ENCODE measurements at regions not wholly inside any gene's neighbourhood (a gene's known extent, or its start where the extent isn't known, plus 50 kb on each side); places are given as distances from the start of the nearest gene placed in this dataset.
A peak's percentile ranks its signal among the peaks of the same experiment; 100 is the strongest.
"Not testable (repeated sequence)": the region's sequence is repeated elsewhere in the genome, so short reads cannot be mapped to it uniquely, and the experiment has no call there.

DNA sequence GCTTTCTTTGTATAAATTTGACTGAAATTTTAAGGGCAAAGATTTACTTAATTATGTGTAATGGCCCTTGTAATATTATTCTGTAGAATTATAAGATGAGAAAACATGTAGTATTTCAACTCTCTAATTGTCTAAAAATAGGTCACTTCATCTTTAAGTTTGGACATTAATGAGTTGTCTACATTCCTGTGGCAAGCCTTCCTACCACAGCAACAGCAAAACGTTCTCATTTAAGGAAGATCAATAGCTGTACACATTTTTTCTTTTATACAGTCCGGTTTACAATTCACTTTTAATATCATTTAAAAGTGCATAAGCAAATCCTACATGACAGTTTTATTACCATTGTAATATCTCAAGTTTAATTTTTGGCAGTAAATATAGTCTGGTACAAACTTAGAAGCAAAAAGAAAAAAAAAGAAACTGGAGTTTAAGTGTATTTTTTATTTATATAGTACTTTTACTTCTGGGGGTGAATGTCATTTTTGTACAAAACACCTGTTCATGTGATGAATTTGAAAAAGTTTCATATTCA, 501.8 kb downstream of the ZPLD1 start:
- no peak for DNase-seq

- DNase-seq: no peak
Observed at GRCh38 chr3:102941786-102942185, 507.0 kb downstream of the ZPLD1 start.

- not testable (repeated sequence) for DNase-seq
Observed at GRCh38 chr3:102946445-102946844, 511.6 kb downstream of the ZPLD1 start.

- DNase-seq: no peak
Observed at GRCh38 chr3:102972350-102972749, 537.5 kb downstream of the ZPLD1 start.

DNA sequence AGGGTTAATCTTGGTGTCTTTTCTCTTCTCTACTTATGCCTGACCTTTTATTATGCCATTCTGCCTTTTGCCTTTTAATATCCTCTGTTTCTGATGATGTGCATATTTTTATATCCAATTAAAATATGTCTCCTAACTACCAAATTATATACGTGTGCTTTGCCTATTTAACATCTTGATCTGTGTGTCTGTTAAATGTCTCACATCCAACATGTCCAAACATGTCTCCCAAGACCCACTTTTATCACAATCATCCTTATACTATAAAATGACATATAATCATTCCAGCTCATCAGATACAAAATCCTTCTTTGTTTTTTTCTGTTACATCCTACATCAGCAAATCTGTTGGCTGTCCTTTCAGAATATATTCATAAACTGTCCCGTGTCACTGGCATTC, 539.5 kb downstream of the ZPLD1 start:
- DNase-seq: no peak

DNA sequence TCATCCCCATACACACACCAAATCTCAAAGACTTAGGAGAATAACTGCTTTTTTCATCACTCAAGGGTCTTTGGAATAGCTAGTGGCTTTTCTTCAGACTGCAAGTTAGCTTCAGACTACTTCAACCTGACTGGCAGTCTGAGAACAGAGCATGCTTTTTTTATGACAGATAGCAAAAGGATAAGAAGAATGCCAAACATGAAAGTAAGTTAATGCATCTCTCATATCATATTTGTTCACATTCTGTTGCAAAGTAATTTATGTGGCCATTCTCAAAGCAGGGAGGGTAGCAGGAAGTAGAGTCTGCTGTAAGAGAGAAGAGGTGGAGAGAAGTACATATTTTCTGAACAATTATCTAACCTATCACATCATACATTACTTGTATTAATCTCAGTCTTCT, 544.4 kb downstream of the ZPLD1 start:
- DNase-seq: no peak

- no peak for DNase-seq
Observed at GRCh38 chr3:102979682-102980354, 545.0 kb downstream of the ZPLD1 start.

- DNase-seq: no peak
Observed at GRCh38 chr3:102980355-102980696, 545.5 kb downstream of the ZPLD1 start.

DNA sequence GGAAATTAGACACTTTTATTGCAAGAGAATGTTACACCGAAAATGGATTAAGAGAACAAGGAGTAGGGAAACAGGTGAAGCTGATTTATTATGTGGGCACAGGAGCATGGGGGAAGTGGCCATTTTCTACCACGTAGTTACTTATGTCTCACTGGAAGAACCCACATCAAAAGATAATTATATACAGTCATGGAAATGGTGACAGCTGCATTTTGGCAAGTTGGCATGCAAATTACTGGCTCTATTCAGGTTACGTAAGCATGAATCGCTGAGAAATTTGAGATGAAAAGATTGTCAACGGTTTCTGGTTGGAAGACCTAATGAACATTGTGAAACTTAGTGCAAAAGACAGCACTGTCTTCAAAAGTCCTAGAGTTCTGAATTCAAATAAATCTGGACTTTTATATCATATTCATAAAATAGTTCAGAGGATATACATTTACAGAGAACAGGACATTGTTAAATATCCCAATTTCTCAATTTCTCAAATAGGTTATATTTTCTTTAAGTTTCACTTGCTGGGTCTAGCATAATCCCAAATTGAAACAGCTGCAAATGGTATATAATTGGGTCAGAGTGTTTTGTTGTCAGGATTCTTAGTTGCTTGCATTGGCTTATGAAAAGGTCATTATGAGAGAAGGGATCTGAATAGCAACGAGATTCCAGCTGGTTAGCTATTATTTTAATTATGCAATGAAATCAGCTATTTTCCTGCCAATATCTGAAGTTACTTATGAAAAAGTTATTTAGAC, 567.8 kb downstream of the ZPLD1 start:
- DNase-seq: peak; percentile 24

DNA sequence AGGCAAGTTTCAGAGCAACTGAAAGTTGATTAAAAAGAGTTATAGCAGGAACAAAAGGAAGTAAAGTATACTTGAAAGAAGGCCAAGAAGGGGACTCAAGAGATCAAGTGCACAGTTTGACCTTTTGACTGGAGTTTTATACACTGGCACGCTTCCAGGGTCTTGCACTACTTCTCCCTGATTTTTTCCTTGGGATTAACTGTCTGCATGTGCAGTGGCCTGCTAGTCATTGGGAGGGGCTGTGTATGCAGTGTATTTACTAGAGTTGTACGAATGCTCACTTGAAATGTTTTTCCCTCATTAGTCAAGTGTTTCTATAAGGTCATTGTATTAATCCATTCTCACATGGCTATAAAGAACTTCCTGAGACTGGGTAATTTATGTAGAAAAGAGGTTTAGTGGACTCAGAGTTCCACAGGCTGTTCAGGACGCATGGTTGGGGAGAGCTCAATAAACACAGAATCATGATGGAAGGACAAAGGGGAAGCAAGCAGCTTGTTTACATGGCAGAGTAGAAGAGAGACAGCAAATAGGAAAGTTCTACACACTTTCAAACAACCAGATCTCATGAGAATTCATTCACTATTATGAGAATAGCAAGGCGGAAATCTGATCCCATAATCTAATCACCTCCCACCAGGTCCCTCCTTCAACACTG, 571.8 kb downstream of the ZPLD1 start:
- DNase-seq: no peak

- DNase-seq: no peak
Observed at GRCh38 chr3:103009609-103010008, 574.8 kb downstream of the ZPLD1 start.

GRCh38 chr3:103025880-103026279, 591.1 kb downstream of the ZPLD1 start:
- DNase-seq: no peak

- DNase-seq: no peak
Observed at GRCh38 chr3:103033841-103034240, 599.0 kb downstream of the ZPLD1 start.

DNA sequence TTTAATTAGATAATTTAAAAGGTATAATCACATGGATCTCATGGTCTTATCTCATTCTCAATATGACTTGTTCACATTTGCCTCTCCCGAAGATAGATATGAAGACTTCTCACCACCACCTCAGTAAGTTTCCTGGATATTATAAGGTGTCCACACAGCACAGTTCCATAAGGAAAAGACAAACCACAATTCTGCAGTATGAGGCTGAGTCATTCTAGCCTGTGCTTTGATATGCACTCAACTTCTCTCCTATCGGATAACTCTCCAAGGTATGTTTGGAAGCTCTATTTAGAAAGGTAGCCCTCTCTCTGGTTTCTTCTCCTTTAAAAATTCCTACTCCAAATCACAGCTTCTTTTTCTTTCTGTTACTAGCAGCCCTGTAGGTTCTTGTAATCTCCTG, 612.8 kb downstream of the ZPLD1 start:
- no peak for DNase-seq

DNA sequence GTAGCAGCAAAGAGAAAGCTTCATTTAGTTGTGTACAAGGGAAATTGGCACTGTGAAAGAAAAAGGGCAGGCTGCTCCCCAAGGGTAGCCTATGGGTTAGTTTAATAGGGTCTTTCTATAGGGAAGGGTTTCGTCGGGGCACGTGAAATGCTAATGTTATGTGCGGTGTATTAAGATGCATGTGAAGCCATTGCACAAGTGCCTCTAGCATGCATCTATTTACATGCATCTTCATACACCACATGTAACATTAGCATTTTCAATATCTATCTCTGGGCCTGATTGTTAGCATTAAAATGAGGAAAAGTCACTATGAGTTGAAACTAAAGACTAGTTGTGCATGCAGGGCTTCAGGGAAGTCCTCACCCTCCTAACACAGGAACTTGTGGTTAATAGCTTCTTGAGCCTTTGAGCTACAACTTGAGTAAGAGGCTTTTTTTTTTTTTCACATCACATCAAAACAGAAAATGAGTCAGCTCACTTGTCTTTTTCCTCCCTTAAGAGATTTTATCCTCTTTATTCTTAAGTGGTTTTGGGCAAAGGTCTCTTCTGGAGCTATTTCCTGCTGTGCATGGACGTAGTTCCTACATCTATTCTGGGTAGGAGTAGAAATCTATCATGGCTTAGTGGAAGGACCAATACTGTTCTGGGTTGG, 613.4 kb downstream of the ZPLD1 start:
- DNase-seq: no peak

DNA sequence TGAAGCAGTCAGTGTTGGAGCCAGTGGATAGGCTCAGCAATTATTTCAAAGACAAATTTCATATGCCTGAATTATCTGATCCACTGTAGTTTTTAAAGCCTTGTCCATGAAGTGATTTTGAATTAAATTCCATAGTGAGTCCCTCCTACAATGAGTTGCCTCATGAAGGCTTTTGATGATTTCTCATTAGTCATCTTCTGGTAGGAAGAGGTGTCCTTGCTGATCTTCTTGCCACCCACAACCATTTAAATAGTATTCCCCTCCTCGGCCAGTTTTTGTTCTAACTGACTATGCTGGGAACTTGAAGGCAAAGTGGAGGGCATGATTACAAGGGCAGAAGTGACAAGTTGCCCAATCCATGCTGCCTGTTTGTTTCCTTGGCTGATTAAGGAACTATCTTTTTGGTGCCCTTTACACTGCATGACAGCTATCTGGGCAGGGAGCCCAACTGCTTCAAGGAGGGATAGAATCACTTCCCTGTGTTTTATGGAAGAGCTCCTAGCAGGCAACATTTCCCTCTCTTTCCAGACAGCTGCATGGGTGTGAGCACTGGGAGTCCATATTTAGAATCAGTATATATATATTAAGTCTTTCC, 617.5 kb downstream of the ZPLD1 start:
- no peak for DNase-seq

- DNase-seq: no peak
Observed at GRCh38 chr3:103055021-103055520, 620.3 kb downstream of the ZPLD1 start.

- DNase-seq: no peak
Observed at GRCh38 chr3:103056542-103056941, 621.7 kb downstream of the ZPLD1 start.

- DNase-seq: no peak
Observed at GRCh38 chr3:103057003-103057402, 622.2 kb downstream of the ZPLD1 start.

GRCh38 chr3:103057487-103057886, 622.7 kb downstream of the ZPLD1 start:
- no peak for DNase-seq

GRCh38 chr3:103059432-103059831, 624.6 kb downstream of the ZPLD1 start:
- no peak for DNase-seq

DNA sequence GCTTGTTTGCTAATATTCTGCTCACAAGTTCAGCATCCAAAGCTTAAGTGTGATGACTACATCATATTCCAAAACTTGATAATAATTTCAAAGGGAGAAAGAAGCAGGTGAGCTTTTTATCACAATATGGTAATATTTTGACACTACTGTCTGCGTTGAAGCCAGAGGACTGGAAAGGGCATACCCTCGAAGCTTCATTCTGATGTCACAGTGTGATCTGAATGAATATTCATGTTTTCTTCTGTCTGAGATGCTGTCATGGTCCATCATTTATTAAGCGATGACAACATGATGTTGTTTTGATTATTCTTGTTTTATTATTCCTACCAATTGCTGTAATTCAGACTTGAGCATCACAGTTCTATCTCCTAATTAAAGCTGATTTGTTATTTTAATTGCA, 625.4 kb downstream of the ZPLD1 start:
- DNase-seq: no peak

DNA sequence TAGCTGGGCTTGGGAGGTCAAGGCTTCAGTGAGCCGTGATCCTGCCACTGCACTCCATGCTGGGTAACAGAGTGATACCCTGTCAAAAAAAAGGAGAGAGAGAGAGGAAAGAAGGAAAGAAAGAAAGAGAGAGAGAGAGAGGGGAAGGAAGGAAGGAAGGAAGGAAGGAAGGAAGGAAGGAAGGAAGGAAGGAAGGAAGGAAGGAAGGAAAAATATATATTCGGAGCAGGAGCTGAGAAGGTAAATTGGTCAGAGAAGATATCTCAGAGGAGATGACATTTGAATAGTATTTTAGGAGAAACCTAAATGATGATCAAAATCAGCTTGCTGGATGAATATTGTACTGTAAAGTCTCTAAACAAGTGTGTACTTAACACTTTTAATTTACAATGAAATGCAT, 633.1 kb downstream of the ZPLD1 start:
- no peak for DNase-seq
